Stomach (tissue), 8 donors: ENCODE measurements at regions not wholly inside any gene's neighbourhood (a gene's known extent, or its start where the extent isn't known, plus 50 kb on each side); places are given as distances from the start of the nearest gene placed in this dataset.

Experiments used
- DNase-seq, 2 donors: peaks; one replicate each; pipeline versions ENCODE4 v3.0.0 to v3.0.0-alpha.2; 2013 to 2019
- H3K27ac ChIP-seq, 5 donors: fragments of 200-600 bp in 4 of 5; sonication (generic) in 4 of 5; one replicate each; pipeline ENCODE4 v1.5.1; 2013 to 2019; ENCODE audit warnings: mild to moderate bottlenecking in 1 of 5, moderate library complexity in 1 of 5
- H3K27me3 ChIP-seq, 3 donors: fragments of 200-600 bp; sonication (generic); one replicate each; pipeline ENCODE4 v1.5.1; 2017 to 2019; ENCODE audit warnings: mixed run types in 1 of 3
- H3K36me3 ChIP-seq, 4 donors: fragments of 200-600 bp; sonication (generic); 1 replicate in 3 of 4; 2 replicates in 1 of 4; pipeline ENCODE4 v1.5.1; 2016 to 2019
- H3K4me1 ChIP-seq, 4 donors: fragments of 200-600 bp; sonication (generic); one replicate each; pipeline ENCODE4 v1.5.1; 2016 to 2019
- H3K4me3 ChIP-seq, 4 donors: fragments of 200-600 bp; sonication (generic) in 3 of 4; one replicate each; pipeline ENCODE4 v1.5.1; 2016 to 2019; ENCODE audit warnings: mild to moderate bottlenecking in 1 of 4
- H3K9me3 ChIP-seq, 4 donors: fragments of 200-600 bp; sonication (generic); one replicate each; pipeline ENCODE4 v1.5.1; 2016 to 2019
- EP300 ChIP-seq: sonication (generic); formaldehyde crosslinking; IDR thresholded peaks from one replicate; pipeline ENCODE4 v1.6.1; 2017; ENCODE audit warnings: antibody characterized with exemption
- POLR2A ChIP-seq, 4 donors: fragments of 450-650 bp; IDR thresholded peaks; one replicate each; pipeline ENCODE4 v1.6.1; 2016; ENCODE audit warnings: antibody characterized with exemption in 4 of 4, control low read depth in 2 of 4, mild to moderate bottlenecking in 1 of 4, moderate library complexity in 1 of 4
- POLR2AphosphoS5 ChIP-seq, 3 donors: sonication (generic); formaldehyde crosslinking; IDR thresholded peaks; one replicate each; pipeline ENCODE4 v1.6.1; 2016; ENCODE audit warnings: antibody characterized with exemption in 3 of 3
- WGBS, 5 donors: extraction: QIAGEN DNeasy Blood & Tissue Kit in 3 of 5; methylation state at CpG; one replicate each; pipeline versions ENCODE4 v1.1.5 to v1.1.7; 2013 to 2018; 5-methylcytosine and 5-hydroxymethylcytosine counted together
- intact Hi-C: fragments of 100-400 bp; cut with DNase I; formaldehyde crosslinking; loops from one replicate; pipeline ENCODE4 v1.15.1; 2023; ENCODE audit warnings: low total_unique reads
- TF ChIP-seq, protein P1 (sequence below), 7 experiments: fragments of 450-650 bp in 4 of 7; fragments of 200-600 bp in 3 of 7; sonication (generic) in 3 of 7; IDR thresholded peaks; one replicate each; pipeline ENCODE4 v1.5.1; 2016 to 2019; ENCODE audit warnings: antibody characterized with exemption in 7 of 7, control low read depth in 2 of 7, mild to moderate bottlenecking in 1 of 7
- donor health status: healthy with polysubstance abuse.
- donor health status: Bipolar disorder and iron deficiency.
- donor health status: healthy.

DNA sequence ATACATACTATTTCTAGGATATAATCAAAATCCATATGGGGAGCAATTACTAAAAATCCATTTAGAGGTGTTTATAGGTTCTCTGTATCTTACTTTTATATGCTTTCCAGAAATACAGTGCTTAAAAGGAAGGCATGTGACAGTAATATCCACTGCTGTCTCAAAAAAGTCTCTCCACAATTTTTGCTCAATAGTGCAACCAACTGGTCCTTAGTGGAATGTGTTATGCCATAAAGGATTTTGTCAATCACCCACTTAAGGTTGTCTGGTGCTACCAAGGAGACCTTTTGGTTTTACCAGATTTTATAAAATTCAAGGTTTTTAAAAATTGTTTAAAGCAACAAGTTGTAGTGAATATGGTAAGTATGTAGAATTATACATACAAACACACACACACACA lies 328.5 kb upstream of the DSEL start:
- TF ChIP-seq, protein P1, sequence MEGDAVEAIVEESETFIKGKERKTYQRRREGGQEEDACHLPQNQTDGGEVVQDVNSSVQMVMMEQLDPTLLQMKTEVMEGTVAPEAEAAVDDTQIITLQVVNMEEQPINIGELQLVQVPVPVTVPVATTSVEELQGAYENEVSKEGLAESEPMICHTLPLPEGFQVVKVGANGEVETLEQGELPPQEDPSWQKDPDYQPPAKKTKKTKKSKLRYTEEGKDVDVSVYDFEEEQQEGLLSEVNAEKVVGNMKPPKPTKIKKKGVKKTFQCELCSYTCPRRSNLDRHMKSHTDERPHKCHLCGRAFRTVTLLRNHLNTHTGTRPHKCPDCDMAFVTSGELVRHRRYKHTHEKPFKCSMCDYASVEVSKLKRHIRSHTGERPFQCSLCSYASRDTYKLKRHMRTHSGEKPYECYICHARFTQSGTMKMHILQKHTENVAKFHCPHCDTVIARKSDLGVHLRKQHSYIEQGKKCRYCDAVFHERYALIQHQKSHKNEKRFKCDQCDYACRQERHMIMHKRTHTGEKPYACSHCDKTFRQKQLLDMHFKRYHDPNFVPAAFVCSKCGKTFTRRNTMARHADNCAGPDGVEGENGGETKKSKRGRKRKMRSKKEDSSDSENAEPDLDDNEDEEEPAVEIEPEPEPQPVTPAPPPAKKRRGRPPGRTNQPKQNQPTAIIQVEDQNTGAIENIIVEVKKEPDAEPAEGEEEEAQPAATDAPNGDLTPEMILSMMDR (IDR thresholded peaks at IDR 0.05): no peak
- H3K9me3 ChIP-seq: no peaks in the 10 kb centered on the region

DNA sequence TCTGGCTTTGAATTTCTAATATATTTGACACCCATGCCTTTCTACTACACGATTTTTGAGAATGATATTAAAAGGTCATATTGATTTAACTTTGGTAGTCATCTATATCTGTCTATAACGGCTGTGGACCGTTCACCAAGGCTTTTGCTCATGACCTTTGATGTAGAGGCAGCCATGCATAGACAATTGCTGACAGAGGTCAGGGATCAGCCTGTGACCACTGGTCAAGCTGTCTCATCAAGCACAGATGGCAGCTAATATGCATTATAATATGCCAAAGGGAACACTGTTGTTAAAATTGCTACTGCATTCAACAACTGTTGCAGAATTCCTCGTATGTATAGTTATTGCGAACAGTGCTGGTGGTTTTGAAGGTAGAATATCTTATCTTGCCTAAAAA lies 323.9 kb upstream of the DSEL start:
- H3K4me1 ChIP-seq: no peaks in the 10 kb centered on the region
- H3K36me3 ChIP-seq: no peaks in the 10 kb centered on the region
- H3K27ac ChIP-seq: no peak overlapping the region
- TF ChIP-seq POLR2A (IDR thresholded peaks at IDR 0.05) (no peak), POLR2AphosphoS5 (IDR thresholded peaks at IDR 0.05) (no peak), EP300 (no peak)
- TF ChIP-seq, protein P1 (IDR thresholded peaks at IDR 0.05): no peak
- WGBS, 5 donors: 62 to 66% (median 65%) methylated on average over 5 of the region's 5 CpGs
- H3K27me3 ChIP-seq: no peaks in the 10 kb centered on the region
- DNase-seq: no peak
- no peaks in the 10 kb centered on the region for H3K9me3 ChIP-seq
- intact Hi-C loops: no loop called here
- H3K4me3 ChIP-seq: no peak overlapping the region

More for the DNA sequence above, 328.5 kb upstream of the DSEL start:
- Histone ChIP-seq H3K36me3 (no peaks in the 10 kb centered on the region), H3K27ac (no peak overlapping the region), H3K27me3 (no peaks in the 10 kb centered on the region), H3K4me1 (no peaks in the 10 kb centered on the region), H3K4me3 (no peak overlapping the region)
- intact Hi-C loops: no loop called here
- DNase-seq: no peak

DNA sequence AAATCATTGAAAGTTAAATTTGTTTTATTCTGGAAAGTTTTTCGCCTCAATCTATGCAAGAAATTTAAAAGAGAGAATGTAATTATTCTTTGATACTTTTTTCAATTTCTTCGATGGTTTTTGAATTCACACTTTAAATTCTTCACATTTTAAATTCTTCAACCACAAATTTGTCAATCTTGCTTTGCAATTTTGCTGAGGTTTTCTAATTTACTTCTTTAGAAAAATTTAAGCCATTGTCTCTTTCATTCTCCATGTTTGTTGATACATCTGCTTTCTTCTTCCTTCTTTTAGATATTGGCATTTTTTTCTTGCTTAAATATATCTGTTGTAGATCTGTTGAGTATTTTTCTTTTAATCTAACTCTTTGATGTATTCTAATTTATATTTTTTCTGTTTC lies 301.9 kb upstream of the DSEL start:
- no peaks in the 10 kb centered on the region for H3K9me3 ChIP-seq
- no peak for TF ChIP-seq POLR2AphosphoS5 (IDR thresholded peaks at IDR 0.05)
- TF ChIP-seq POLR2A (IDR thresholded peaks at IDR 0.05): no peak
- TF ChIP-seq EP300: no peak
- TF ChIP-seq, protein P1 (IDR thresholded peaks at IDR 0.05): no peak
- no peak for DNase-seq
- intact Hi-C loops: no loop called here
- no peak overlapping the region for H3K27ac ChIP-seq
- no peaks in the 10 kb centered on the region for H3K4me1 ChIP-seq
- H3K27me3 ChIP-seq: no peaks in the 10 kb centered on the region
- WGBS, 5 donors: 67 to 92% (median 83%) methylated on average over 2 of the region's 2 CpGs
- no peak overlapping the region for H3K4me3 ChIP-seq
- no peaks in the 10 kb centered on the region for H3K36me3 ChIP-seq

DNA sequence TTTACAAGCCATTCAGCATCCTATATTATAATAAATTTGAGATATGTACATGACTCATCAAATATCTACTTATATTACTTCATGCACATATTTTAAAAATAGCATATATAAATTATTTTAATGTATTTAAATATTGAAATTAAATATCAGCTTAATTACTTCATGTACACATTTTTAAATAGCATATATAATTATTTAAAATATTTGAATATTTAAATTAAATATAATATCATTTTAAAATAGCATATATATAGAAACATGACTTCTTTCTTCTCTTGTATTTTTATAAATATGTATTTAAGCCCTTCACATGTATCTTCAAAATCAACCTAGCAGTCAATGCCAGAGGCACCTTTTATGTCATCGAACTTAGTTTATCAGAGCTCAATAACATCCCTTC lies 298.8 kb upstream of the DSEL start:
- intact Hi-C loops: no loop called here
- Histone ChIP-seq H3K27me3 (no peaks in the 10 kb centered on the region), H3K4me1 (no peaks in the 10 kb centered on the region), H3K9me3 (no peaks in the 10 kb centered on the region), H3K4me3 (no peak overlapping the region), H3K27ac (no peak overlapping the region), H3K36me3 (no peaks in the 10 kb centered on the region)
- WGBS, 5 donors: 76 to 92% (median 90%) methylated on average over 1 of the region's 1 CpG
- DNase-seq: no peak
- TF ChIP-seq EP300: no peak
- TF ChIP-seq POLR2A (IDR thresholded peaks at IDR 0.05): no peak
- no peak for TF ChIP-seq POLR2AphosphoS5 (IDR thresholded peaks at IDR 0.05)
- TF ChIP-seq, protein P1 (IDR thresholded peaks at IDR 0.05): no peak
